GM21576 (cell line): ENCODE measurements at regions not wholly inside any gene's neighbourhood (a gene's known extent, or its start where the extent isn't known, plus 50 kb on each side); places are given as distances from the start of the nearest gene placed in this dataset.
A peak's percentile ranks its signal among the peaks of the same experiment; 100 is the strongest.
"Not testable (repeated sequence)": the region's sequence is repeated elsewhere in the genome, so short reads cannot be mapped to it uniquely, and the experiment has no call there.

Experiments
- ATAC-seq: cut with Tn5 transposase; IDR thresholded peaks from one replicate; pipeline ENCODE4 v1.9.1; 2021; ENCODE audit warnings: mild to moderate bottlenecking, moderate library complexity; ENCODE audit not compliant: unreplicated experiment

- no peak for ATAC-seq
Observed at GRCh38 chr9:36521148-36521547, 51.5 kb upstream of the MELK start.

DNA sequence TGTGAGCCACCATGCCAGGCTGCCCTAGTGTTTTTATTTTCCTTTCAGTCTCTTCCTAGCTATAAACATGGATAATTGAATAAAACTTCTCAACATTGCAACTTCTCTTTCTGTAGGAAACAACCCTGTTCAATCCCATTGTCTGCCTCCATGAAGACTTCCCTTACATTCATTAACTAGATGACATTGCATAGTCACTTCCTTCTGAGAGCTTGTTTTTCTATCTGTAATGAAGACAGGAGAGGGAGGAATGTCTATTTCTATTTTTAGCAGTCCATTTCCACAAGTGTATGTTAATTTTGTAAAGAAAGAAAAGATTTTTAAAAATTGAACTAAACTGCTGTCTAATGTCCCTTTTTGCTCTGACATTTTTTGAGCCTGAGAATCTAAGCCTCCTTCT, 55.6 kb upstream of the MELK start:
- ATAC-seq, result no peak

GRCh38 chr9:36504156-36504555, 68.5 kb upstream of the MELK start:
- no peak for ATAC-seq

DNA sequence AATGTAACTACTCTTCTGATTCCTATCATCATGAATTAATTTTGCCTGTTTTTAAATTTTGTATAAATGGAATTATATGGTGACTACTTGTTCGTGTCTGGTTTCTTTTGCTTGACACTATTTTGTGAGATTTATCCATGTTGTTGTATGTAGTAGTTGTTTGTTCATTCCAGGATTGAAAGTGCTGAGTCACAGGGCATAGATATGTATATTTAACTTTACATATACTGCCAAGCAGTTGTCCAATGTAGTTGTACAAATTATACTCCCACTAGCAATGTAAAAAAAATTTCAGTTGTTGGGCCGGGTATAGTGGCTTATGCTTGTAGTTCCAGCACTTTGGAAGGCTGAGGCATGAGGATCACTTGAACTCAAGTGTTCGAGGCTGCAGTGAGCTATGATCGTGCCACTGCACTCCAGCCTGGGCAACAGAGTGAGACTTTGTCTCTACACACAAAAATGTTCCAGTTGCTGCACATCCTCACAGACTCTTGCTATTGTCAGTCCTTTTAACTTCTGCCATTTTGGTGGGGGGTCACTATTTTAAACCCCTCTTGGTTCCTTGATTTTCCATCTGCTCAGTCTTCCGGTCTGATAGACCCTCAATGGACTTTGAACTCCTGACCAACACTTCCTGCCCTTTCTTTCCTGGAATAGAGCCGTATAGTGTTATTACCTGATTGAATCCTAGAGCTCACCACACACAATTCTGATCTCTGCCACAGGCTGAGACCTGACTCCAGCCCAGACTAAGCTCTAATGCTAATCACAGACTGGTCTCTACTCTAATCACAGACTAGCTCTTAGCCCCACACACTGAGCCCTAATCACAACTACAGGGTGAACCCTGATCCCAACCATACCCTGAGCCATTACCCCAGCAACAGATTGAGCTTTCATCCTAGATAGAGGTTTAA, 69.3 kb upstream of the MELK start:
- no peak for ATAC-seq

GRCh38 chr9:36501727-36502126, 71.0 kb upstream of the MELK start:
- ATAC-seq, result no peak

DNA sequence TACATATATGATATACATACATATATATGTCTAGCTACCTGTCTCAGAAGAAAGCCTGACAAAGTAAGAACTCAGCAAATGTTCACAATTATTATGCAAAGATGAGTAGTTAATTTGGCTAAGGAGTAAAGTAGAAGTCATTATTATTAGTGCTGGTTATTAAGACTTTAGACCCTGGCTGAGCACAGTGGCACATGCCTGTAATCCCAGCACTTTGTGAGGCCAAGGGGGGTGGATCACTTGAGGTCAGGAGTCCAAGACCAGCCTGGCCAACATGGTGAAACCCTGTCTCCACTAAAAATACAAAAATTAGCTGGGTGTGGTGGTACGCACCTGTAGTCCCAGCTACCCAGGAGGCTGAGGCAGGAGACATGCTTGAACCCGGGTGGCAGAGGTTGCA, 71.8 kb upstream of the MELK start:
- not testable (repeated sequence) for ATAC-seq

GRCh38 chr9:36499174-36499890, 73.4 kb upstream of the MELK start:
- no peak for ATAC-seq

- ATAC-seq, result not testable (repeated sequence)
Observed at GRCh38 chr9:36493564-36493963, 79.1 kb upstream of the MELK start.

DNA sequence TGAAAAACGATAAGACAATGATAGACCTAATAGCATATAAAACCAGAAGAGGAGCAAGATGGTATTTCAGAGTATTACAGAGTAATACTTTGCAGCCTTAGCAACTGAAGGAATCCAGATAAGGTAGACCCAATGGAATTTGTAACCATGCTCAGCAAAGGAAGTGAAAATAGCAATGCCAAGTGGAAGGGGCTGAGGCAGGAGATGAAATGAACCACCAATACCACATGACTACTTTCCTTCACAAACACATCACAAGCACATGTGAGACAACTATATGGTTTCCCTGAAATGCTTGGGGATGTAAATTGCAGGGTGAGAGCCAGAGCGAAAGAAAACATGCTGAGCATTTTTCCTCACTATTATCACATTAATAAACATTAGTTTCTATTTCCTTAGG, 79.8 kb upstream of the MELK start:
- no peak for ATAC-seq

DNA sequence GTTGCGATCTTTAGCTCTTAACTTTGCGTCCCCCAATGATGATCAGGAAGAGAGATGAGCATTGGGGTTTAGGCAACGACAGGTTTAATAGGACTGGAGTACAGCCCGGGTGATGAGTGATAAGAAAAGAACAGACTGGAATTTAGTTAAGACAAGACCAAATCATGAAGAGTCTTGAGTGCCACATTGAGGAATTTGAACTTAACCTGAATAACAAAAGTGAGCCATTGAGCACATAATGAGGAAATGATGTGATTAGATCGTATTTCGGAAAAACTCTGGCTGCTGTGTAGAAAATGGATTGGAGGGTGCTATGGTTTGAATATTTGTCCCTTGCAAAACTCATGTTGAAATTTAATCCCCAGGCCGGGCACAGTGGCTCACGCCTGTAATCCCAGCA, 83.2 kb upstream of the MELK start:
- ATAC-seq, result no peak

DNA sequence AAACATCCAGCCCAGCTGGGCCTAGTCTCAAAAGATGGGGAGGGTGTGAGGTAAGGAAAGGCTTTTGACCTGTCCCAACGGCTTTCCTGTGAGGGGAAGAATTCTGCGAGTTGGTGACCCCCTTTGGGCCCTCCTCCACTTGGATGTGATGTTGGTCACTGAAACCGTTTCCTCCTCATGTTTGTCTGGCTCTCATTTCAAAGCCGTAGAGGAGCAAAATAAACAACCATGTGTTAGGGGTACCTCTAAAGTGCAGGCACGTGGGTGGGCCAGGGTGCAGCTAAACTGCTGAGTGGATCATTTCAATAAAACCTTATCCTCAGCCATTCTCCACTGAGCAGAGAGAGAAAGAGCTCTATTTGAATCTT, 84.3 kb upstream of the MELK start:
- ATAC-seq, result no peak

- ATAC-seq, result peak; percentile 74
Observed at GRCh38 chr9:36487482-36488388, 85.0 kb upstream of the MELK start.

DNA sequence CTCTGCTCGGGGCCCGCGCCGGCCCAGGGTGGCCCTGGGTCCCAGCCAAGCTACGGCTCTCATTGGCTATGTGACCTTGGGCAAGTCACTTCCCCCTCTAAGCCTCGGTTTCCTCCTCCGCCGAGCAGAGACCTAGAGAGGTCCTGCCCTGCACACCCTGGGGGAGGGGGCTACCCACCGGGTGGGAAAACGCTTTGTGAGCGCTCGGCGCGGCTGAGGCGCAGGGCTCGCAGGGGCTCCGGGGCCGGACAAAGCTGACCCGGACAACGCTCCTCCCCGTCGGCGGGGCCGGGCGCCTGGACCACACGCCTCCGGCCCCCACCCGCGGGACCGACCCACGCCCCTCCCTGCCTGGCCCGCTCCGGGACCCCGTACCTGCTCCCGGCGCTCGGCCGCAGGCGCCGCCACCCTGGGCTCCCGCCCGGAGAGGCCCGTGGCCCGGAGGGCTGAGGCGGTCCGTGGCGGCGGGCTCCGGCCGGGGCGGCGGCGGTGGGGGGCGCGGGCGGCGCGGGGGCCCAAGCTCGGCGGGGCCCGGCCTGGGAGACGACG, 85.7 kb upstream of the MELK start:
- peak; percentile 45 for ATAC-seq

DNA sequence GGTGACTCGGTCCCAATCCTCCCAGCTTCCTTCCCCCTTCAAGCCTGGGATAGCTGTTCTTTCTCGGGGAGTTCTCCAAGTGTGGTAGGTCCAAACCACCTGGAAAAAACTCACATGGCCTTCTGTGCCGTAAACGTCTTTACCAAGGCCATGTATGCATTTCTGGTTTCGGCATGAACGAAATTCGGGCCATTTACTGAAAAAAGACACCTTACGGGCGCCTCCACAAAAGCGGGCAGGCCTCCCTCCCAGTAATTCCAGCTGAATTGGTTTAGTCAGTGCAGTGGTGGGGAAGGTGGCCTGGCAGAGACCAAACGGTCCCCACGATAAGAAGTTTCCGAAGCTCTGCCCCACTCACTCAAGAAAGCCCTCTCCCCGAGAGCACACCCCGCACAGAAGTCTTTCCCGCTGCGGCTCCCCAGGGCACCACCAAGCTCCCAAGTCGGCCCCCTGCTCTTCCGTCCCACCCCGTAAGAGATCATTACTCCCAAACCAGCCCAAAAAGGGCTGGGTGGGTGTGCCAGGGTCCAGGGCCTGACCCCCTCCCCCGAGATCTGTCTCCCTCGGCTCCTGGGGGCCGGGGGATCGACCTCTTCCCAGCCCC, 86.3 kb upstream of the MELK start:
- ATAC-seq, result peak; percentile 3

GRCh38 chr9:36485647-36486328, 85.7 kb upstream of the RNF38 start:
- ATAC-seq, result no peak

- ATAC-seq, result no peak
Observed at GRCh38 chr9:36484124-36484523, 84.1 kb upstream of the RNF38 start.

DNA sequence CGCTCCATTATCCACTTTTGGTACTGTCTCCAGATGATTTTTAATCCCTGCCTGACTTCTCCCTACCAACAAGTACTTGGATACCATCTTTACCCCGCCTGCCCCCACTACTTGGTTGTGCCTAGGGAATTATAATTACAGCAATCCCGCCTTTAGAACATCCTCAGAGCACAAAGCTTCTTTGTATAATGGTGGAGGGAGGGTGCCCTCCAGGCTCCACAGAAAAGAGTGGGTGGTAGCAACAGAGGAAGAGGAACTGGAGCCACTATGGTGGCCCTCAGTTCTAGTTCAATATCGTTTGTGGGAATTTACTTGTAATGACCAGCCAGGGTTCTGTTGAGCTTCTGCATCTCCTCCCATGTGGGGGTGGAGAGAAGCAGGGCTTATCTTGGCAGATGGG, 79.0 kb upstream of the RNF38 start:
- no peak for ATAC-seq

DNA sequence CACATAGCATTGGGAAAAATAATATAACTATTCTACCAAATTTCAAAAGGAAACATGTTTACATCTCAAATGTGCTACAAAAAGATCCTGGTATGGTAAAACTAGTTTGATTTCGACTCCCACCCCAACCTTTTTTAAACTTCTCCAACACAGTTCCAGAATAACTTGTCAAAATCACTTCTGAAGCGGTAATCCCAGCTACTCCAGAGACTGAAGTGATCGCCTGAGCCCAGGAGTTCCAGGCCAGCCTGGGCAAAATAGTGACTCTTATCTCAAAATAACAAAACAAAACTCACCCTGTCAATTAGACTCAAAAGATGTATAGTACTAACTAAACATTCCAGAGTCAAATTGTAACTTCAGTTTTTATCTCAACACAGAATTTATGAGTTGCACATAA, 71.3 kb upstream of the RNF38 start:
- no peak for ATAC-seq

- peak; percentile 84 for ATAC-seq
Observed at GRCh38 chr9:36470643-36471290, 70.7 kb upstream of the RNF38 start.
